ENCODE measurements at regions not wholly inside any gene's neighbourhood (a gene's known extent, or its start where the extent isn't known, plus 50 kb on each side); places are given as distances from the start of the nearest gene placed in this dataset.

- Histone ChIP-seq H3K36me3 (ENCODE audit: control insufficient read depth in 2 of 2, extremely low read depth in 1 of 2, insufficient read depth in 2 of 2, low read length in 2 of 2) (no peaks in the 10 kb centered on the region), H3K9me1 (ENCODE audit: control insufficient read depth, extremely low read depth, insufficient read depth, low read length) (no peaks in the 10 kb centered on the region), H3K9me3 (ENCODE audit: control insufficient read depth, low read depth, low read length) (no peaks in the 10 kb centered on the region), H3K4me3 (ENCODE audit: control insufficient read depth in 2 of 3, extremely low read depth in 1 of 3, insufficient read depth in 2 of 3, low read depth in 1 of 3, low read length in 3 of 3) (no peak overlapping the region), H4K20me1 (ENCODE audit: control insufficient read depth, extremely low read depth, insufficient read depth, low read length) (no peaks in the 10 kb centered on the region), H3K27ac (ENCODE audit: control insufficient read depth, insufficient read depth, low read length) (no peak overlapping the region), H3K27me3 (ENCODE audit: control insufficient read depth, extremely low read depth, insufficient read depth, low read length) (no peaks in the 10 kb centered on the region), H3K4me1 (ENCODE audit: control insufficient read depth, extremely low read depth, insufficient read depth, low read length) (no peaks in the 10 kb centered on the region), H3K79me2 (ENCODE audit: control insufficient read depth, insufficient read depth, low read length) (no peaks in the 10 kb centered on the region), H3K4me2 (ENCODE audit: control insufficient read depth, extremely low read depth, insufficient read depth, low read depth, low read length) (no peak overlapping the region), H3K9ac (ENCODE audit: control insufficient read depth, extremely low read depth, insufficient read depth, low read length) (no peak overlapping the region), H2AFZ (ENCODE audit: control insufficient read depth, low read length) (no peak overlapping the region)
- DNase-seq (ENCODE audit: low read depth, low spot score) (no peak), FAIRE-seq (no peak)
- TF ChIP-seq CTCF (optimal IDR thresholded peaks at IDR 0.05 in 1 of 3, IDR thresholded peaks at IDR 0.05 in 1 of 3, conservative IDR thresholded peaks at IDR 0.05 in 1 of 3; ENCODE audit: extremely low read depth in 1 of 3, insufficient read depth in 2 of 3, low read length in 3 of 3) (no peak), EZH2 (IDR thresholded peaks at IDR 0.05; ENCODE audit: low read length) (no peak)
- dilution Hi-C loops (cut with MboI; ENCODE audit: extremely low pct_ligation_motif_present, low sequenced_read_pairs), result no loop called here
These were observed 178.0 kb downstream of the MATN1 start for GRCh38 chr1:30545365-30545764.

GRCh38 chr1:30541721-30542485, 181.5 kb downstream of the MATN1 start:
- Histone ChIP-seq H3K9ac (ENCODE audit: control insufficient read depth, extremely low read depth, insufficient read depth, low read length) (no peak overlapping the region), H3K36me3 (ENCODE audit: control insufficient read depth in 2 of 2, extremely low read depth in 1 of 2, insufficient read depth in 2 of 2, low read length in 2 of 2) (no peaks in the 10 kb centered on the region), H3K4me3 (ENCODE audit: control insufficient read depth in 2 of 3, extremely low read depth in 1 of 3, insufficient read depth in 2 of 3, low read depth in 1 of 3, low read length in 3 of 3) (no peak overlapping the region), H4K20me1 (ENCODE audit: control insufficient read depth, extremely low read depth, insufficient read depth, low read length) (no peaks in the 10 kb centered on the region), H3K79me2 (ENCODE audit: control insufficient read depth, insufficient read depth, low read length) (no peaks in the 10 kb centered on the region), H2AFZ (ENCODE audit: control insufficient read depth, low read length) (no peak overlapping the region), H3K9me1 (ENCODE audit: control insufficient read depth, extremely low read depth, insufficient read depth, low read length) (no peaks in the 10 kb centered on the region), H3K9me3 (ENCODE audit: control insufficient read depth, low read depth, low read length) (no peaks in the 10 kb centered on the region), H3K4me1 (ENCODE audit: control insufficient read depth, extremely low read depth, insufficient read depth, low read length) (no peaks in the 10 kb centered on the region), H3K27ac (ENCODE audit: control insufficient read depth, insufficient read depth, low read length) (no peak overlapping the region), H3K27me3 (ENCODE audit: control insufficient read depth, extremely low read depth, insufficient read depth, low read length) (no peaks in the 10 kb centered on the region), H3K4me2 (ENCODE audit: control insufficient read depth, extremely low read depth, insufficient read depth, low read depth, low read length) (no peak overlapping the region)
- TF ChIP-seq EZH2 (IDR thresholded peaks at IDR 0.05; ENCODE audit: low read length) (no peak), CTCF (optimal IDR thresholded peaks at IDR 0.05 in 1 of 3, IDR thresholded peaks at IDR 0.05 in 1 of 3, conservative IDR thresholded peaks at IDR 0.05 in 1 of 3; ENCODE audit: extremely low read depth in 1 of 3, insufficient read depth in 2 of 3, low read length in 3 of 3) (no peak)
- FAIRE-seq (no peak), DNase-seq (ENCODE audit: low read depth, low spot score) (no peak)
- dilution Hi-C loops (cut with MboI; ENCODE audit: extremely low pct_ligation_motif_present, low sequenced_read_pairs), result no loop called here

Measured in keratinocyte (primary cell).